GM12864 (cell line): ENCODE measurements at regions not wholly inside any gene's neighbourhood (a gene's known extent, or its start where the extent isn't known, plus 50 kb on each side); places are given as distances from the start of the nearest gene placed in this dataset.

Experiments
- DNase-seq: peaks from one replicate; pipeline ENCODE4 v3.0.0-alpha.2; 2011; ENCODE audit warnings: low read depth
- H3K4me3 ChIP-seq: 2 replicates; pipeline ENCODE4 v1.5.1; 2011; ENCODE audit warnings: mild to moderate bottlenecking, low read depth, low read length, control low read depth
- TF ChIP-seq, protein P1 (sequence below): IDR thresholded peaks from 2 replicates; pipeline ENCODE4 v1.5.1; 2011; ENCODE audit warnings: low read depth, mild to moderate bottlenecking, moderate library complexity, low read length, control low read depth, inconsistent platforms; ENCODE audit errors: missing control alignments

GRCh38 chr18:24786027-24786426, 325.6 kb downstream of the HRH4 start:
- H3K4me3 ChIP-seq: no peak overlapping the region
- no peak for DNase-seq
- TF ChIP-seq, protein P1, sequence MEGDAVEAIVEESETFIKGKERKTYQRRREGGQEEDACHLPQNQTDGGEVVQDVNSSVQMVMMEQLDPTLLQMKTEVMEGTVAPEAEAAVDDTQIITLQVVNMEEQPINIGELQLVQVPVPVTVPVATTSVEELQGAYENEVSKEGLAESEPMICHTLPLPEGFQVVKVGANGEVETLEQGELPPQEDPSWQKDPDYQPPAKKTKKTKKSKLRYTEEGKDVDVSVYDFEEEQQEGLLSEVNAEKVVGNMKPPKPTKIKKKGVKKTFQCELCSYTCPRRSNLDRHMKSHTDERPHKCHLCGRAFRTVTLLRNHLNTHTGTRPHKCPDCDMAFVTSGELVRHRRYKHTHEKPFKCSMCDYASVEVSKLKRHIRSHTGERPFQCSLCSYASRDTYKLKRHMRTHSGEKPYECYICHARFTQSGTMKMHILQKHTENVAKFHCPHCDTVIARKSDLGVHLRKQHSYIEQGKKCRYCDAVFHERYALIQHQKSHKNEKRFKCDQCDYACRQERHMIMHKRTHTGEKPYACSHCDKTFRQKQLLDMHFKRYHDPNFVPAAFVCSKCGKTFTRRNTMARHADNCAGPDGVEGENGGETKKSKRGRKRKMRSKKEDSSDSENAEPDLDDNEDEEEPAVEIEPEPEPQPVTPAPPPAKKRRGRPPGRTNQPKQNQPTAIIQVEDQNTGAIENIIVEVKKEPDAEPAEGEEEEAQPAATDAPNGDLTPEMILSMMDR: no peak

GRCh38 chr18:24790347-24790746, 329.9 kb downstream of the HRH4 start:
- TF ChIP-seq, protein P1: no peak
- DNase-seq: no peak

GRCh38 chr18:24791751-24792545, 331.5 kb downstream of the HRH4 start:
- no peak overlapping the region for H3K4me3 ChIP-seq
- TF ChIP-seq, protein P1: no peak
- DNase-seq: no peak

More at GRCh38 chr18:24790347-24790746, 329.9 kb downstream of the HRH4 start:
- no peak overlapping the region for H3K4me3 ChIP-seq

DNA sequence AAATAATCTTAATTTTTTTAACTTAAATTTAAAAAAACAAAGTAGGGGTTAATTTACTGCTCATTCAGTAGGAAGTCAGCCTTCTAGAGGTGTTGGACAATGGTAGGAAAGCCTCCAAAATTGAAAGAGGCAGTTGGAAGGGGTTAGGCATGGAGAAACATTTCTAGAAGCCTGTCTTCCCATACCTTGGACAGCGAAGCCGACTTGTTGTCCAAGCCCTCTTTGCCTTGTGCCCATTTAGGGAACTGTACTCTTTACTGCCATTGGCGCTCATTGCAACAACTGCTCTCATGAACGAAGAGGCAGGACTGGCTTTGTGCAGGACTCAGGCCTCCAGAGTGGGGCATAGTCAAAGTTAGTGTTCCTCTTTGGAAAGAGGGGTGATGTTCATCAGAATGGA, 333.3 kb downstream of the HRH4 start:
- TF ChIP-seq, protein P1: no peak
- DNase-seq: no peak
- no peak overlapping the region for H3K4me3 ChIP-seq

DNA sequence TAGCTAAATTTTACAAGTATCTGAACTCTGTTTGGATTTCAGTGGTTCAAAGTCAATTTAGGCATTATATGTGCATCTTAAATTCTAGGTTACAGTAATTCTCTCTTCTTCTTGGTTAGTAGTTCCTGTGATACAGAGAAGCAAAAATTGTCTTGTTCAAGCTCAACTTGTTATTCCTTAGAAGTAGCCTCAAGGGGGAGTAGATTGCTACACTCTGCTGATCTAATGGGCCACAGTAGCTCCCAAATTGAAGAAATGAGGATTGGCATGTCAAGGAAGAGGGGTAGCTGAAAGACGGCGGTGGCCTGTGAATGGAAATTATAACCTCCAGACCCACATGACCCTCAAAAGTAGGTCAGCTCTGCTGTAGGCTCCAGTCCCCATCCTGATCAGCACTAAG, 334.7 kb downstream of the HRH4 start:
- TF ChIP-seq, protein P1: no peak
- no peak overlapping the region for H3K4me3 ChIP-seq
- DNase-seq: no peak

DNA sequence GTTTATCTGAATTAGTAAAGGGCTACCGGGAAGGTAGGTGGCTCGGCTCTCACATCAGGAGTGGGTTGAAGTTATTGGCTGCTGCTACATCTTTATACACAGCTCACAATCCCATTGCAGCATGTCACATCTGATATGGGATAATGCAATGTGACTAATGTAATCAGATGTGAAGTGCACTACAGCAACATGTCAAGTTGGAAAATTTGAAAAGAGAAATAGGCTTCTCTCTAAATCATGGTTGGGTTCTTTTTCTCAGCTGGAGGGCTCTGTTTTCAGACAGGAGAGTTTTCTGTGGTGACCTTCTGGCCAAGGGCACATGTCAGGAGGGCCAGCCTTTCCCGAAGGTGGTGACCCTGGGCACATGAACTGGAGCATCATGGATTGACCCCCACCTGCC, 337.5 kb downstream of the HRH4 start:
- TF ChIP-seq, protein P1: no peak
- H3K4me3 ChIP-seq: no peak overlapping the region
- no peak for DNase-seq

GRCh38 chr18:24799176-24799575, 338.7 kb downstream of the HRH4 start:
- H3K4me3 ChIP-seq: no peak overlapping the region
- no peak for DNase-seq
- TF ChIP-seq, protein P1: no peak
